Ovary (tissue), 3 donors: ENCODE measurements at regions not wholly inside any gene's neighbourhood (a gene's known extent, or its start where the extent isn't known, plus 50 kb on each side); places are given as distances from the start of the nearest gene placed in this dataset.

Source experiments
- EP300 ChIP-seq: sonication (generic); formaldehyde crosslinking; IDR thresholded peaks from one replicate; pipeline ENCODE4 v1.6.1; 2017; ENCODE audit warnings: antibody characterized with exemption
- TF ChIP-seq, protein P1 (sequence below), 3 donors: fragments of 450-650 bp in 2 of 3; fragments of 200-600 bp in 1 of 3; IDR thresholded peaks; one replicate each; pipeline versions ENCODE4 v1.5.1 to v1.8.0; 2016 to 2022; ENCODE audit warnings: antibody characterized with exemption in 3 of 3, mild to moderate bottlenecking in 1 of 3
- donor health status: DM: no; HTN: no; CAD: no.

- TF ChIP-seq, protein P1, sequence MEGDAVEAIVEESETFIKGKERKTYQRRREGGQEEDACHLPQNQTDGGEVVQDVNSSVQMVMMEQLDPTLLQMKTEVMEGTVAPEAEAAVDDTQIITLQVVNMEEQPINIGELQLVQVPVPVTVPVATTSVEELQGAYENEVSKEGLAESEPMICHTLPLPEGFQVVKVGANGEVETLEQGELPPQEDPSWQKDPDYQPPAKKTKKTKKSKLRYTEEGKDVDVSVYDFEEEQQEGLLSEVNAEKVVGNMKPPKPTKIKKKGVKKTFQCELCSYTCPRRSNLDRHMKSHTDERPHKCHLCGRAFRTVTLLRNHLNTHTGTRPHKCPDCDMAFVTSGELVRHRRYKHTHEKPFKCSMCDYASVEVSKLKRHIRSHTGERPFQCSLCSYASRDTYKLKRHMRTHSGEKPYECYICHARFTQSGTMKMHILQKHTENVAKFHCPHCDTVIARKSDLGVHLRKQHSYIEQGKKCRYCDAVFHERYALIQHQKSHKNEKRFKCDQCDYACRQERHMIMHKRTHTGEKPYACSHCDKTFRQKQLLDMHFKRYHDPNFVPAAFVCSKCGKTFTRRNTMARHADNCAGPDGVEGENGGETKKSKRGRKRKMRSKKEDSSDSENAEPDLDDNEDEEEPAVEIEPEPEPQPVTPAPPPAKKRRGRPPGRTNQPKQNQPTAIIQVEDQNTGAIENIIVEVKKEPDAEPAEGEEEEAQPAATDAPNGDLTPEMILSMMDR (IDR thresholded peaks at IDR 0.05), result no peak
- no peak for TF ChIP-seq EP300
Measured at GRCh38 chr21:22191581-22191980, 1193.4 kb downstream of the NCAM2 start.
